ENCODE measurements at regions not wholly inside any gene's neighbourhood (a gene's known extent, or its start where the extent isn't known, plus 50 kb on each side); places are given as distances from the start of the nearest gene placed in this dataset.
"Not testable (repeated sequence)": the region's sequence is repeated elsewhere in the genome, so short reads cannot be mapped to it uniquely, and the experiment has no call there.

DNA sequence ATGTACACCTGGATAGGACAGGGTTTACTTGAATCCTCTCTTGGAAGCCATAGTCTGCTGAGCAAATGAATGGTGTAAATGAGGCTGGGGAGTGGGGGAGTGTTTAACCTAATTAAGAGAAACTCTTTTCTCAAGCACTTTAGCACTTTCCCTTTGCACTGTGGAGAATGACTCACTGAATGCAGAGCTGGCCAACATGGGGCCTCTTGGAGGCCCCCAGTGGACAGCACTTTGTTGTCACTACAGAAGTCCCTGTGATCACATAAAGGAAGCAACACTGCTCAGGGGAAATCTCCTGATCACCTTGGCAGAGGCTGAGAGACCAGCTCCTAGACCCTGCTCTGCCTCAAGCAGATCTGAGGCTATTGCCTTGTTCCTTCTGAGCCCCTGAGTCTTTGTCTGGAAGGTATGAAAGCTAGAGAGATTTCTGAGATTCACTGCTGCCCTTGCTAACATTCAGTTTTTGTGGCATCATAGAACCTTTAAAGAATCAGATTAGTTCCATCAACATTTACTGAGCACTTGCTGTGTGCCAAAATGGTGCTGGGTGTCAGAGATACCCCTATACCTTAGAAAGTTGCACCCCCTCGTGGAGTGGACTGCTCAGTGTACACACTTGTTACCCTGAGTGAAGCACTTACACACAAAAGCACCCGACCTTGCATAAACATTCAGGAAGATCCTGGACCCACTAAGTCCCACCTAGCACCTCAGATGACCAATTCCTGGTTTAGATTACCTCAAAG is 230.1 kb upstream of the CCL2 start:
- TF ChIP-seq EZH2 (IDR thresholded peaks at IDR 0.05; ENCODE audit: borderline replicate concordance, low read depth, low read length, poor library complexity, severe bottlenecking) (no peak), CTCF (conservative IDR thresholded peaks at IDR 0.05; ENCODE audit: low read depth, low read length) (no peak)
- no peak for DNase-seq (ENCODE audit: low spot score)
- ChIA-PET CTCF (no interaction called here), POLR2A (ENCODE audit: low non-redundant PET) (no interaction called here)
- intact Hi-C loops (cut with micrococcal nuclease; ENCODE audit: unreplicated experiment) = no loop called here
- Histone ChIP-seq H3K27me3 (replicated peaks; ENCODE audit: insufficient read depth, low read depth, low read length, poor library complexity) (no peaks in the 10 kb centered on the region), H3K4me3 (ENCODE audit: low read depth, low read length, poor library complexity, severe bottlenecking) (no peak overlapping the region), H3K4me1 (ENCODE audit: insufficient read depth, low read length, poor library complexity, severe bottlenecking) (no peaks in the 10 kb centered on the region), H3K27ac (ENCODE audit: low read depth, low read length, poor library complexity, severe bottlenecking) (no peak overlapping the region), H3K36me3 (ENCODE audit: insufficient read depth, low read length, poor library complexity, severe bottlenecking) (no peaks in the 10 kb centered on the region), H3K9me3 (ENCODE audit: low read depth, low read length, poor library complexity, severe bottlenecking) (no peaks in the 10 kb centered on the region)
- no TSS peak for BruUV-seq (replicated peaks)

GRCh38 chr17:34030601-34031000 is 224.5 kb upstream of the CCL2 start:
- H3K9me3 ChIP-seq (ENCODE audit: low read depth, low read length, poor library complexity, severe bottlenecking); CTCF ChIA-PET; DNase-seq (ENCODE audit: low spot score); H3K27me3 ChIP-seq (replicated peaks; ENCODE audit: insufficient read depth, low read depth, low read length, poor library complexity); H3K27ac ChIP-seq (ENCODE audit: low read depth, low read length, poor library complexity, severe bottlenecking); H3K4me1 ChIP-seq (ENCODE audit: insufficient read depth, low read length, poor library complexity, severe bottlenecking); H3K4me3 ChIP-seq (ENCODE audit: low read depth, low read length, poor library complexity, severe bottlenecking); BruUV-seq (replicated peaks); H3K36me3 ChIP-seq (ENCODE audit: insufficient read depth, low read length, poor library complexity, severe bottlenecking); intact Hi-C loops (cut with micrococcal nuclease; ENCODE audit: unreplicated experiment); POLR2A ChIA-PET (ENCODE audit: low non-redundant PET): not testable (repeated sequence)

- H3K4me3 ChIP-seq (ENCODE audit: low read depth, low read length, poor library complexity, severe bottlenecking); H3K9me3 ChIP-seq (ENCODE audit: low read depth, low read length, poor library complexity, severe bottlenecking); BruUV-seq (replicated peaks); H3K36me3 ChIP-seq (ENCODE audit: insufficient read depth, low read length, poor library complexity, severe bottlenecking); H3K27ac ChIP-seq (ENCODE audit: low read depth, low read length, poor library complexity, severe bottlenecking); CTCF ChIA-PET; DNase-seq (ENCODE audit: low spot score); intact Hi-C loops (cut with micrococcal nuclease; ENCODE audit: unreplicated experiment); POLR2A ChIA-PET (ENCODE audit: low non-redundant PET); H3K27me3 ChIP-seq (replicated peaks; ENCODE audit: insufficient read depth, low read depth, low read length, poor library complexity); H3K4me1 ChIP-seq (ENCODE audit: insufficient read depth, low read length, poor library complexity, severe bottlenecking): not testable (repeated sequence)
These were observed 222.8 kb upstream of the CCL2 start for GRCh38 chr17:34032305-34032704.

GRCh38 chr17:34038786-34039185 is 216.3 kb upstream of the CCL2 start:
- H3K36me3 ChIP-seq (ENCODE audit: insufficient read depth, low read length, poor library complexity, severe bottlenecking); H3K27ac ChIP-seq (ENCODE audit: low read depth, low read length, poor library complexity, severe bottlenecking); DNase-seq (ENCODE audit: low spot score); BruUV-seq (replicated peaks); CTCF ChIA-PET; H3K9me3 ChIP-seq (ENCODE audit: low read depth, low read length, poor library complexity, severe bottlenecking); POLR2A ChIA-PET (ENCODE audit: low non-redundant PET); intact Hi-C loops (cut with micrococcal nuclease; ENCODE audit: unreplicated experiment); H3K4me1 ChIP-seq (ENCODE audit: insufficient read depth, low read length, poor library complexity, severe bottlenecking); H3K4me3 ChIP-seq (ENCODE audit: low read depth, low read length, poor library complexity, severe bottlenecking); H3K27me3 ChIP-seq (replicated peaks; ENCODE audit: insufficient read depth, low read depth, low read length, poor library complexity): not testable (repeated sequence)

GRCh38 chr17:34039213-34039612 is 215.9 kb upstream of the CCL2 start:
- H3K4me3 ChIP-seq (ENCODE audit: low read depth, low read length, poor library complexity, severe bottlenecking); DNase-seq (ENCODE audit: low spot score); BruUV-seq (replicated peaks); CTCF ChIA-PET; H3K36me3 ChIP-seq (ENCODE audit: insufficient read depth, low read length, poor library complexity, severe bottlenecking); H3K9me3 ChIP-seq (ENCODE audit: low read depth, low read length, poor library complexity, severe bottlenecking); H3K27ac ChIP-seq (ENCODE audit: low read depth, low read length, poor library complexity, severe bottlenecking); H3K27me3 ChIP-seq (replicated peaks; ENCODE audit: insufficient read depth, low read depth, low read length, poor library complexity); intact Hi-C loops (cut with micrococcal nuclease; ENCODE audit: unreplicated experiment); POLR2A ChIA-PET (ENCODE audit: low non-redundant PET); H3K4me1 ChIP-seq (ENCODE audit: insufficient read depth, low read length, poor library complexity, severe bottlenecking): not testable (repeated sequence)

GRCh38 chr17:34039759-34040555 is 215.1 kb upstream of the CCL2 start:
- H3K4me1 ChIP-seq (ENCODE audit: insufficient read depth, low read length, poor library complexity, severe bottlenecking); H3K27ac ChIP-seq (ENCODE audit: low read depth, low read length, poor library complexity, severe bottlenecking); POLR2A ChIA-PET (ENCODE audit: low non-redundant PET); intact Hi-C loops (cut with micrococcal nuclease; ENCODE audit: unreplicated experiment); H3K36me3 ChIP-seq (ENCODE audit: insufficient read depth, low read length, poor library complexity, severe bottlenecking); H3K9me3 ChIP-seq (ENCODE audit: low read depth, low read length, poor library complexity, severe bottlenecking); BruUV-seq (replicated peaks); H3K27me3 ChIP-seq (replicated peaks; ENCODE audit: insufficient read depth, low read depth, low read length, poor library complexity); CTCF ChIA-PET; H3K4me3 ChIP-seq (ENCODE audit: low read depth, low read length, poor library complexity, severe bottlenecking): not testable (repeated sequence)
- DNase-seq (ENCODE audit: low spot score) = peak; percentile 0
